ENCODE measurements at regions not wholly inside any gene's neighbourhood (a gene's known extent, or its start where the extent isn't known, plus 50 kb on each side); places are given as distances from the start of the nearest gene placed in this dataset.
"Not testable (repeated sequence)": the region's sequence is repeated elsewhere in the genome, so short reads cannot be mapped to it uniquely, and the experiment has no call there.

- no peak overlapping the region for H3K4ac ChIP-seq (ENCODE audit: low read depth, low read length)
- H3K27me3 Mint-ChIP-seq (ENCODE audit: low read depth) = no peaks in the 10 kb centered on the region
- H3K27ac Mint-ChIP-seq = no peak overlapping the region
Measured at GRCh38 chr1:166682588-166682987, 156.7 kb upstream of the POGK start.

GRCh38 chr1:166684669-166685068 lies 154.6 kb upstream of the POGK start:
- H2BK12ac ChIP-seq (ENCODE audit: insufficient read length, low read depth, low read length); H2BK15ac ChIP-seq (ENCODE audit: low read depth, low read length); H3K23me2 ChIP-seq (ENCODE audit: insufficient read length, low read depth, low read length, poor library complexity, severe bottlenecking); DNase-seq; H3K23ac ChIP-seq (ENCODE audit: insufficient read length, low read depth, low read length); H2BK5ac ChIP-seq (ENCODE audit: insufficient read length, low read length); H2BK20ac ChIP-seq (ENCODE audit: low read depth, low read length, poor library complexity, severe bottlenecking); H3K4me3 Mint-ChIP-seq; H4K5ac ChIP-seq (ENCODE audit: insufficient read length, low read depth, low read length); H3K9ac ChIP-seq (ENCODE audit: extremely low read depth, insufficient read length, low read length); H3K4ac ChIP-seq (ENCODE audit: low read depth, low read length); H4K91ac ChIP-seq (ENCODE audit: insufficient read length, low read depth, low read length); H3K27ac ChIP-seq (ENCODE audit: insufficient read length, low read depth, low read length); H3K27me3 Mint-ChIP-seq (ENCODE audit: low read depth); H3K56ac ChIP-seq (ENCODE audit: insufficient read length, low read depth, low read length); H3K9me3 ChIP-seq (ENCODE audit: control insufficient read depth, low read depth, low read length); H2BK120ac ChIP-seq (ENCODE audit: low read depth, low read length, poor library complexity, severe bottlenecking); H3T11ph ChIP-seq (ENCODE audit: low read length); H3K36me3 Mint-ChIP-seq (ENCODE audit: insufficient read depth in 1 of 3, low read depth in 3 of 3); H3K27ac Mint-ChIP-seq; H3K14ac ChIP-seq (ENCODE audit: insufficient read depth, low read length); H3K79me2 ChIP-seq (ENCODE audit: insufficient read depth, low read length); H3K4me1 Mint-ChIP-seq; H3K18ac ChIP-seq (ENCODE audit: insufficient read length, low read depth, low read length); H3K27me3 ChIP-seq (ENCODE audit: insufficient read depth, low read length); H2AFZ ChIP-seq (ENCODE audit: low read length); H3K79me1 ChIP-seq (ENCODE audit: insufficient read depth, low read depth, low read length, poor library complexity, severe bottlenecking); H4K8ac ChIP-seq (replicated peaks; ENCODE audit: insufficient read length, low read depth, low read length); H3K4me2 ChIP-seq (ENCODE audit: insufficient read depth, insufficient read length, low read length); H2AK5ac ChIP-seq (ENCODE audit: insufficient read length, low read length); H3K4me1 ChIP-seq (ENCODE audit: insufficient read depth, low read length); H4K20me1 ChIP-seq (ENCODE audit: control insufficient read depth, insufficient read depth, insufficient read length): not testable (repeated sequence)
- peaks cover 14 to 16% of the 10 kb centered on the region in 2 experiments; a peak in 4 of 5 replicates for H3K9me3 Mint-ChIP-seq

More at GRCh38 chr1:166682588-166682987, 156.7 kb upstream of the POGK start:
- Histone ChIP-seq H2BK5ac (ENCODE audit: insufficient read length, low read length) (no peak overlapping the region), H3K79me1 (ENCODE audit: insufficient read depth, low read depth, low read length, poor library complexity, severe bottlenecking) (no peaks in the 10 kb centered on the region), H4K8ac (replicated peaks; ENCODE audit: insufficient read length, low read depth, low read length) (no peak overlapping the region), H3K27ac (ENCODE audit: insufficient read length, low read depth, low read length) (no peak overlapping the region), H3K14ac (ENCODE audit: insufficient read depth, low read length) (no peak overlapping the region), H4K5ac (ENCODE audit: insufficient read length, low read depth, low read length) (no peak overlapping the region), H3K4me1 (ENCODE audit: insufficient read depth, low read length) (no peaks in the 10 kb centered on the region), H3K18ac (ENCODE audit: insufficient read length, low read depth, low read length) (no peak overlapping the region), H3K9me3 (ENCODE audit: control insufficient read depth, low read depth, low read length) (no peaks in the 10 kb centered on the region), H2BK15ac (ENCODE audit: low read depth, low read length) (no peak overlapping the region), H3K9ac (ENCODE audit: extremely low read depth, insufficient read length, low read length) (no peak overlapping the region), H4K91ac (ENCODE audit: insufficient read length, low read depth, low read length) (no peak overlapping the region), H2BK20ac (ENCODE audit: low read depth, low read length, poor library complexity, severe bottlenecking) (no peak overlapping the region), H2BK120ac (ENCODE audit: low read depth, low read length, poor library complexity, severe bottlenecking) (no peak overlapping the region), H4K20me1 (ENCODE audit: control insufficient read depth, insufficient read depth, insufficient read length) (no peaks in the 10 kb centered on the region), H3K27me3 (ENCODE audit: insufficient read depth, low read length) (no peaks in the 10 kb centered on the region), H3T11ph (ENCODE audit: low read length) (no peak overlapping the region), H3K56ac (ENCODE audit: insufficient read length, low read depth, low read length) (no peak overlapping the region), H2BK12ac (ENCODE audit: insufficient read length, low read depth, low read length) (no peak overlapping the region), H2AFZ (ENCODE audit: low read length) (no peak overlapping the region), H3K23me2 (ENCODE audit: insufficient read length, low read depth, low read length, poor library complexity, severe bottlenecking) (no peaks in the 10 kb centered on the region), H3K23ac (ENCODE audit: insufficient read length, low read depth, low read length) (no peak overlapping the region), H2AK5ac (ENCODE audit: insufficient read length, low read length) (no peak overlapping the region), H3K79me2 (ENCODE audit: insufficient read depth, low read length) (no peaks in the 10 kb centered on the region), H3K4me2 (ENCODE audit: insufficient read depth, insufficient read length, low read length) (no peak overlapping the region)
- no peak for TF ChIP-seq CTCF (conservative IDR thresholded peaks at IDR 0.05)
- Mint-ChIP-seq H3K4me3 (no peak overlapping the region), H3K36me3 (ENCODE audit: insufficient read depth in 1 of 3, low read depth in 3 of 3) (peaks cover 0 to 8% (median 3%) of the 10 kb centered on the region in 3 experiments; a peak in 4 of 7 replicates), H3K4me1 (no peaks in the 10 kb centered on the region), H3K9me3 (peaks cover 14 to 16% of the 10 kb centered on the region in 2 experiments; a peak in 4 of 5 replicates)
- WGBS (ENCODE audit: extremely low coverage, insufficient read length, low lambda C conversion rate) = no CpG with 5 or more reads among the region's 1 CpG
- DNase-seq = no peak

All from H9 (cell line).